ENCODE measurements at regions not wholly inside any gene's neighbourhood (a gene's known extent, or its start where the extent isn't known, plus 50 kb on each side); places are given as distances from the start of the nearest gene placed in this dataset.
A peak's percentile ranks its signal among the peaks of the same experiment; 100 is the strongest.

- no peak for DNase-seq
- Mint-ChIP-seq H3K4me1 (peaks cover 12 to 27% of the 10 kb centered on the region in 2 donors), H3K27me3 (ENCODE audit: low read depth in 3 of 3) (no peaks in the 10 kb centered on the region), H3K4me3 (no peak overlapping the region), H3K9me3 (no peaks in the 10 kb centered on the region), H3K27ac (no peak overlapping the region), H3K36me3 (peaks cover 0 to 4% (median 3%) of the 10 kb centered on the region in 3 donors)
These were observed 70.8 kb upstream of the CHD1 start for GRCh38 chr5:98999631-99000030.

DNA sequence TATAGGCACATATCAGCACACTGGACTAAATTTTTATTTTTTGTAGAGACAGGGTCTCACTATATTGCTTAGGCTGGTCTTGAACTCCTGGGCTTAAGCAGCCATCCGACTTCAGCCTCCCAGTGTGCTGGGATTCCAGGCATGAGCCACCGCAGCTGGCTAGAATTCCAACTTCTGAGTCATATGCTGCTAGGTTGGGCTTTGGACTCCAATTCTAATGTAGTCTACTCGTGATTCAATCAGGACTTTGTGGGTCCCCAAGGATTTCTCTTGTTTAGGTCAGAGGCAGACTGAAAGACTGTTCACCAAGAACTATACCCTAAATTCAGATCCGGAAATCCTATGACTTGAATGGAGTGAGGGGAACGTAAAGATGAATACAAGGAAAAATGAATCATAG, 68.2 kb upstream of the CHD1 start:
- Mint-ChIP-seq H3K4me3 (no peak overlapping the region), H3K27me3 (ENCODE audit: low read depth in 3 of 3) (no peaks in the 10 kb centered on the region), H3K27ac (no peak overlapping the region), H3K9me3 (no peaks in the 10 kb centered on the region), H3K36me3 (peaks cover 0 to 2% (median 0%) of the 10 kb centered on the region in 3 donors), H3K4me1 (peaks cover 10 to 22% of the 10 kb centered on the region in 2 donors)
- DNase-seq = no peak

GRCh38 chr5:98994611-98995010, 65.8 kb upstream of the CHD1 start:
- H3K36me3 Mint-ChIP-seq = no peaks in the 10 kb centered on the region
- H3K4me1 Mint-ChIP-seq = peaks cover 1 to 3% of the 10 kb centered on the region in 2 donors
- no peak overlapping the region for H3K4me3 Mint-ChIP-seq
- H3K9me3 Mint-ChIP-seq = no peaks in the 10 kb centered on the region
- H3K27ac Mint-ChIP-seq = no peak overlapping the region
- no peaks in the 10 kb centered on the region for H3K27me3 Mint-ChIP-seq (ENCODE audit: low read depth in 3 of 3)
- no peak for DNase-seq

DNA sequence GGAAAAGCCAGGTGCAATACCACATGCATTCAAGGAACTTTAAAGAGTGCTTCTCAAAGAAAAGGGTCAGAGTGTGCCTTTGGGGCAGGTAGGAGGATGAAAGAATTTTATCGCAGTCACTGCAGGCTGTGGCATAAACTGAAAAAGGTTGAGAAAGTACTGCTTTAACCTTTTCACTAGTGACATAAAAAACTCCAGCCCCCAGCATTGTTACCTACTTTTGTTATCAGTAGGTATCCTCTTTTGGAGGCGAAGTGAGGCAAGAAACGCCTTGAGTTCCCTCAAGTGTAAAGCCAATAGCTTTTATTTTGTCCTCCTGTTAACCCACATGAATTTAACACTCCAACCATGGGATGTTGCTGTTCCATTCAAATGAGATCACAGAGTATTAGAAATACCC, 64.7 kb upstream of the CHD1 start:
- H3K4me3 Mint-ChIP-seq = no peak overlapping the region
- no peak overlapping the region for H3K27ac Mint-ChIP-seq
- peaks cover 0 to 2% (median 0%) of the 10 kb centered on the region in 3 donors for H3K27me3 Mint-ChIP-seq (ENCODE audit: low read depth in 3 of 3)
- no peaks in the 10 kb centered on the region for H3K36me3 Mint-ChIP-seq
- H3K9me3 Mint-ChIP-seq = no peaks in the 10 kb centered on the region
- H3K4me1 Mint-ChIP-seq = peaks cover 3 to 6% of the 10 kb centered on the region in 2 donors
- DNase-seq = no peak

- H3K27me3 Mint-ChIP-seq (ENCODE audit: low read depth in 3 of 3) = peaks cover 0 to 3% (median 0%) of the 10 kb centered on the region in 3 donors
- no peak for DNase-seq
- no peak overlapping the region for H3K27ac Mint-ChIP-seq
- no peaks in the 10 kb centered on the region for H3K36me3 Mint-ChIP-seq
- H3K4me1 Mint-ChIP-seq = peaks cover 3 to 6% of the 10 kb centered on the region in 2 donors
- no peaks in the 10 kb centered on the region for H3K9me3 Mint-ChIP-seq
- H3K4me3 Mint-ChIP-seq = no peak overlapping the region
These were observed 63.7 kb upstream of the CHD1 start for GRCh38 chr5:98992552-98992951.

DNA sequence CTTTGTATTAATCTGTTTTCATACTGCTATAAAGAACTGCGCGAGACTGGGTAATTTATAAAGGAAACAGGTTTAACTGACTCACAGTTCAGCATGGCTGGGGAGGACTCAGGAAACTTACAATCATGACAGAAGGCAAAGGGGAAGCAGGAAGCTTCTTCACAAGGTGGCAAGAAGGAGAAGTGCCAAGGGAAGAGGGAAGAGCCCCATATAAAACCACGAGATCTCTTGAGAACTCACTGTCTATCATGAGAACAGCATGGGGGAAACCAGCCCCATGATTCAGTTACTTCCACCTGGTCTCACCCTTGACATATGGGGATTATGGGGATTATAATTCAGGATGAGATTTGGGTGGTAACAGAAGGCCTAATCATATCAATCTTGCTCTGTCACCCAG, 60.9 kb upstream of the CHD1 start:
- no peak for DNase-seq
- peaks cover 3 to 6% of the 10 kb centered on the region in 2 donors for H3K4me1 Mint-ChIP-seq
- peak overlapping the region in 2 of 6 donors; percentile 17 to 78 for H3K27ac Mint-ChIP-seq
- H3K36me3 Mint-ChIP-seq = peaks cover 0 to 3% (median 0%) of the 10 kb centered on the region in 3 donors
- H3K9me3 Mint-ChIP-seq = no peaks in the 10 kb centered on the region
- peaks cover 0 to 3% (median 0%) of the 10 kb centered on the region in 3 donors for H3K27me3 Mint-ChIP-seq (ENCODE audit: low read depth in 3 of 3)
- no peak overlapping the region for H3K4me3 Mint-ChIP-seq

DNA sequence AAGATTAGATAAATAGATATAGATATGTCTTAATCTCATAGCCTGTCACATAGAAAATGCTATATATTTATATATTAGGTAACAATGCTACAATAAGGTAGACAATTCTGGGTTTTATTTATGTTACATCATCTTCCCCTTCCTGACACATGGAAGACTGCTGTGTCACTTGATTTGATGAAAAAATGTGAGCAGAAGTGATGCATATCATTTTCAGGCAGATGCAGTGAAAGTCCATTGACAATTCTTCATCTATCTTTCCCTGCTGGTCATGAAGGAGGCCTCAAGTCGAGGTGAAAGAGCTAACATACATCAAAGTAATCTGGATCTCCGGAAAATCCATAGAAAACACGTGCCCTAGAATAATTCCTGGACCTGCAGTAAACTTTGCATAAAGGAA, 57.8 kb upstream of the CHD1 start:
- Mint-ChIP-seq H3K27ac (no peak overlapping the region), H3K4me1 (peaks cover 3 to 6% of the 10 kb centered on the region in 2 donors), H3K36me3 (peaks cover 0 to 3% (median 0%) of the 10 kb centered on the region in 3 donors), H3K9me3 (peaks cover 0 to 1% (median 0%) of the 10 kb centered on the region in 6 donors), H3K4me3 (no peak overlapping the region), H3K27me3 (ENCODE audit: low read depth in 3 of 3) (peaks cover 0 to 3% (median 0%) of the 10 kb centered on the region in 3 donors)
- DNase-seq = no peak

DNA sequence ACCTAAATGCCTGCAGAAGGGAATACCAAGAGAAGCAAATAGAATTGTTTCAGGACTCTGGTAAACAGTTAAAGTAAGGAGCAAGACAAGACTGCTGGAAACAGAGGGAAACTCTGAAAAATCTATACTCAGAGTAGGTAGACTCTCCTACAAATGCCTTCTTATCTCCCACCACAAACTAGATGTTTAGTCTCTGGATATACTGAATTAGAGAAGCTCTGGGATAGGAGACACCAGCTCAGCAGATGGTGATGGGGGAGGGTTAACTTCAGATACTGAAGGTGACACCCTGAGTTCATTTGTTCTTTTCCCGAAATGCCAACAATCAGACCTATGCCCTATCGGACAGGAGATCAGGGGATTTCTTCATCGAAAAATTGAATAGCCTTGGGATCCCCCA, 54.1 kb upstream of the CHD1 start:
- DNase-seq = no peak
- Mint-ChIP-seq H3K27ac (no peak overlapping the region), H3K9me3 (peaks cover 0 to 1% (median 0%) of the 10 kb centered on the region in 6 donors), H3K36me3 (peaks cover 0 to 5% (median 3%) of the 10 kb centered on the region in 3 donors), H3K4me3 (no peak overlapping the region), H3K4me1 (no peaks in the 10 kb centered on the region), H3K27me3 (ENCODE audit: low read depth in 3 of 3) (peaks cover 0 to 2% (median 0%) of the 10 kb centered on the region in 3 donors)

Measured in immature natural killer cell (primary cell).